ENCODE measurements at regions not wholly inside any gene's neighbourhood (a gene's known extent, or its start where the extent isn't known, plus 50 kb on each side); places are given as distances from the start of the nearest gene placed in this dataset.

- in situ Hi-C loops (cut with HindIII; ENCODE audit: low sequenced_read_pairs) = no loop called here
- DNase-seq (ENCODE audit: low spot score) = no peak
Measured at GRCh38 chrX:9252182-9252581, 212.7 kb upstream of the TBL1X start.

- DNase-seq (ENCODE audit: low spot score) = no peak
- in situ Hi-C loops (cut with HindIII; ENCODE audit: low sequenced_read_pairs) = no loop called here
Measured at GRCh38 chrX:9253211-9253610, 211.6 kb upstream of the TBL1X start.

- in situ Hi-C loops (cut with HindIII; ENCODE audit: low sequenced_read_pairs) = no loop called here
- no peak for DNase-seq (ENCODE audit: low spot score)
Measured at GRCh38 chrX:9257718-9258420, 207.0 kb upstream of the TBL1X start.

GRCh38 chrX:9258421-9259104 is 206.3 kb upstream of the TBL1X start:
- peak; percentile 90 for DNase-seq (ENCODE audit: low spot score)
- in situ Hi-C loops (cut with HindIII; ENCODE audit: low sequenced_read_pairs) = no loop called here

- in situ Hi-C loops (cut with HindIII; ENCODE audit: low sequenced_read_pairs) = no loop called here
- no peak for DNase-seq (ENCODE audit: low spot score)
Measured at GRCh38 chrX:9260603-9261002, 204.3 kb upstream of the TBL1X start.

GRCh38 chrX:9267415-9267814 is 197.4 kb upstream of the TBL1X start:
- in situ Hi-C loops (cut with HindIII; ENCODE audit: low sequenced_read_pairs) = no loop called here

GRCh38 chrX:9269134-9269533 is 195.7 kb upstream of the TBL1X start:
- DNase-seq (ENCODE audit: low spot score) = no peak
- in situ Hi-C loops (cut with HindIII; ENCODE audit: low sequenced_read_pairs) = no loop called here

More at GRCh38 chrX:9267415-9267814, 197.4 kb upstream of the TBL1X start:
- DNase-seq (ENCODE audit: low spot score) = no peak

GRCh38 chrX:9271789-9272525 is 192.9 kb upstream of the TBL1X start:
- in situ Hi-C loops (cut with HindIII; ENCODE audit: low sequenced_read_pairs) = no loop called here
- DNase-seq (ENCODE audit: low spot score) = no peak

- no peak for DNase-seq (ENCODE audit: low spot score)
- in situ Hi-C loops (cut with HindIII; ENCODE audit: low sequenced_read_pairs) = no loop called here
Measured at GRCh38 chrX:9273744-9274143, 191.1 kb upstream of the TBL1X start.

- in situ Hi-C loops (cut with HindIII; ENCODE audit: low sequenced_read_pairs) = no loop called here
- DNase-seq (ENCODE audit: low spot score) = no peak
Measured at GRCh38 chrX:9278475-9279233, 186.2 kb upstream of the TBL1X start.

- in situ Hi-C loops (cut with HindIII; ENCODE audit: low sequenced_read_pairs) = no loop called here
Measured at GRCh38 chrX:9279234-9279544, 185.7 kb upstream of the TBL1X start.

GRCh38 chrX:9280831-9281230 is 184.0 kb upstream of the TBL1X start:
- no peak for DNase-seq (ENCODE audit: low spot score)
- in situ Hi-C loops (cut with HindIII; ENCODE audit: low sequenced_read_pairs) = no loop called here

More at GRCh38 chrX:9279234-9279544, 185.7 kb upstream of the TBL1X start:
- DNase-seq (ENCODE audit: low spot score) = no peak

- in situ Hi-C loops (cut with HindIII; ENCODE audit: low sequenced_read_pairs) = no loop called here
- DNase-seq (ENCODE audit: low spot score) = no peak
Measured at GRCh38 chrX:9282325-9282724, 182.5 kb upstream of the TBL1X start.

- in situ Hi-C loops (cut with HindIII; ENCODE audit: low sequenced_read_pairs) = no loop called here
- no peak for DNase-seq (ENCODE audit: low spot score)
Measured at GRCh38 chrX:9285342-9285771, 179.5 kb upstream of the TBL1X start.

- in situ Hi-C loops (cut with HindIII; ENCODE audit: low sequenced_read_pairs) = no loop called here
- DNase-seq (ENCODE audit: low spot score) = no peak
Measured at GRCh38 chrX:9286234-9286633, 178.6 kb upstream of the TBL1X start.

GRCh38 chrX:9291629-9292028 is 173.2 kb upstream of the TBL1X start:
- DNase-seq (ENCODE audit: low spot score) = no peak
- in situ Hi-C loops (cut with HindIII; ENCODE audit: low sequenced_read_pairs) = no loop called here

GRCh38 chrX:9293051-9293496 is 171.8 kb upstream of the TBL1X start:
- no peak for DNase-seq (ENCODE audit: low spot score)
- in situ Hi-C loops (cut with HindIII; ENCODE audit: low sequenced_read_pairs) = no loop called here

GRCh38 chrX:9293903-9294302 is 171.0 kb upstream of the TBL1X start:
- in situ Hi-C loops (cut with HindIII; ENCODE audit: low sequenced_read_pairs) = no loop called here
- no peak for DNase-seq (ENCODE audit: low spot score)

- in situ Hi-C loops (cut with HindIII; ENCODE audit: low sequenced_read_pairs) = no loop called here
Measured at GRCh38 chrX:9295551-9295950, 169.3 kb upstream of the TBL1X start.

GRCh38 chrX:9298221-9298620 is 166.6 kb upstream of the TBL1X start:
- in situ Hi-C loops (cut with HindIII; ENCODE audit: low sequenced_read_pairs) = no loop called here

More at GRCh38 chrX:9295551-9295950, 169.3 kb upstream of the TBL1X start:
- DNase-seq (ENCODE audit: low spot score) = no peak

More at GRCh38 chrX:9298221-9298620, 166.6 kb upstream of the TBL1X start:
- no peak for DNase-seq (ENCODE audit: low spot score)

Data from G401 (cell line).